CD4-positive, alpha-beta T cell (primary cell): ENCODE measurements at regions not wholly inside any gene's neighbourhood (a gene's known extent, or its start where the extent isn't known, plus 50 kb on each side); places are given as distances from the start of the nearest gene placed in this dataset.

Experiments
- ATAC-seq: fragments of 200-7000 bp; cut with Tn5 transposase; one replicate; pipeline ENCODE4 v1.10.0; 2022; ENCODE audit warnings: mild to moderate bottlenecking; ENCODE audit not compliant: poor library complexity
- CTCF ChIA-PET: fragments of 350-600 bp; sonication (Branson Sonifier 250); formaldehyde crosslinking; loops from one replicate; lab custom pipeline; 2021; ENCODE audit warnings: antibody characterized with exemption, inconsistent platforms; lab: Charles Lee
- POLR2A ChIA-PET: fragments of 350-600 bp; sonication (Branson Sonifier 250); formaldehyde crosslinking; loops from one replicate; lab custom pipeline; 2021; ENCODE audit warnings: antibody characterized with exemption, inconsistent platforms; lab: Charles Lee
- DNase-seq, 14 experiments: peaks; one replicate each; pipeline ENCODE4 v3.0.0-alpha.2; 2013 to 2020; ENCODE audit warnings: mixed read lengths in 2 of 14
- H3K27ac ChIP-seq, 2 donors: one replicate each; pipeline versions ENCODE4 v1.5.1 to v1.7.0; 2013; ENCODE audit warnings: low read length in 2 of 2, low read depth in 1 of 2, mild to moderate bottlenecking in 1 of 2
- H3K27me3 ChIP-seq, 2 experiments: 1 replicate in 1 of 2; 2 replicates in 1 of 2; pipeline versions ENCODE4 v1.6.1 to v1.7.0; 2013; ENCODE audit warnings: low read length in 2 of 2, control low read depth in 1 of 2, mild to moderate bottlenecking in 1 of 2, moderate library complexity in 1 of 2; ENCODE audit not compliant: insufficient read depth in 2 of 2, control insufficient read depth in 1 of 2
- H3K36me3 ChIP-seq: one replicate; pipeline ENCODE4 v1.6.1; 2013; ENCODE audit warnings: low read length, control low read depth; ENCODE audit not compliant: insufficient read depth
- H3K4me1 ChIP-seq: one replicate; pipeline ENCODE4 v1.6.1; 2013; ENCODE audit warnings: low read length, control low read depth; ENCODE audit not compliant: insufficient read depth
- H3K4me3 ChIP-seq: one replicate; pipeline ENCODE4 v1.5.1; 2013; ENCODE audit warnings: mild to moderate bottlenecking, low read length, moderate library complexity
- H3K9me3 ChIP-seq, 2 experiments: 1 replicate in 1 of 2; 2 replicates in 1 of 2; pipeline versions ENCODE4 v1.6.1 to v1.7.0; 2013; ENCODE audit warnings: low read length in 2 of 2, mild to moderate bottlenecking in 2 of 2, control low read depth in 1 of 2, moderate library complexity in 1 of 2; ENCODE audit not compliant: control insufficient read depth in 1 of 2, insufficient read depth in 1 of 2
- H3K27ac Mint-ChIP-seq: one replicate; pipeline ENCODE4 v1.8.0; 2020; ENCODE audit warnings: mixed read lengths
- H3K27me3 Mint-ChIP-seq: one replicate; pipeline ENCODE4 v1.8.0; 2021; ENCODE audit warnings: mixed read lengths
- H3K36me3 Mint-ChIP-seq: one replicate; pipeline ENCODE4 v1.8.0; 2021; ENCODE audit warnings: low read depth, mixed read lengths
- H3K4me1 Mint-ChIP-seq: one replicate; pipeline ENCODE4 v1.8.0; 2021; ENCODE audit warnings: low read depth, mixed read lengths
- H3K4me3 Mint-ChIP-seq: one replicate; pipeline ENCODE4 v1.8.0; 2020; ENCODE audit warnings: mild to moderate bottlenecking, mixed read lengths
- H3K9me3 Mint-ChIP-seq: one replicate; pipeline ENCODE4 v1.8.0; 2020; ENCODE audit warnings: mixed read lengths
- intact Hi-C, 2 experiments: fragments of 100-400 bp; cut with DNase I in 1 of 2; cut with micrococcal nuclease in 1 of 2; formaldehyde crosslinking; loops; one replicate each; pipeline versions ENCODE4 v1.15.1 to v1.9.0; 2023 to 2025; cut with DNase I, micrococcal nuclease
- TF ChIP-seq, protein P1 (sequence below): fragments of 200-600 bp; IDR thresholded peaks from one replicate; pipeline ENCODE4 v1.8.0; 2022; ENCODE audit warnings: antibody characterized with exemption, mild to moderate bottlenecking

DNA sequence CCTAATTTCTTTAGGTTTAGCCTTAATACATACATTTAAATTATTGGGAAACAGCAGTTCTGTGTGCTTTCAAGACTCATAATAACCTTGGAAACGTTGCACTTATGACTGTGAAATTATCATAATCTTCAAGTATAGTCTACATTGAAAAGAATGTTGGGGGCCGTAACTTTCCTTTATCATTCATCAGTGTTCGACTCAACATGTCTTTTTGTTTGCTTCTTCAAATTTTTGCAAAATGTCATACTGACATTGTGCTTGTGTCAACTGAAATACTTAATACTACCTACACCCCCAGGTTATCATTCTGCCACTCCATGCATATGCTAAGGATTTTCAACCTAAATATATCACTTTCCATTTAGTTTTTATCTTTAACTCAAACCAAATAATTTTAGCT is 1562.9 kb downstream of the OLFM4 start:
- H3K4me3 ChIP-seq, result no peak overlapping the region
- no peaks in the 10 kb centered on the region for H3K27me3 ChIP-seq
- H3K9me3 ChIP-seq, result peaks cover 0 to 13% of the 10 kb centered on the region in 2 experiments
- Mint-ChIP-seq H3K27ac (no peak overlapping the region), H3K4me1 (no peaks in the 10 kb centered on the region), H3K9me3 (peaks cover 13% of the 10 kb centered on the region), H3K4me3 (no peak overlapping the region), H3K27me3 (no peaks in the 10 kb centered on the region), H3K36me3 (no peaks in the 10 kb centered on the region)
- H3K36me3 ChIP-seq, result no peaks in the 10 kb centered on the region
- DNase-seq (no peak), ATAC-seq (no peak)
- POLR2A ChIA-PET, result no interaction called here
- H3K4me1 ChIP-seq, result no peaks in the 10 kb centered on the region
- TF ChIP-seq, protein P1, sequence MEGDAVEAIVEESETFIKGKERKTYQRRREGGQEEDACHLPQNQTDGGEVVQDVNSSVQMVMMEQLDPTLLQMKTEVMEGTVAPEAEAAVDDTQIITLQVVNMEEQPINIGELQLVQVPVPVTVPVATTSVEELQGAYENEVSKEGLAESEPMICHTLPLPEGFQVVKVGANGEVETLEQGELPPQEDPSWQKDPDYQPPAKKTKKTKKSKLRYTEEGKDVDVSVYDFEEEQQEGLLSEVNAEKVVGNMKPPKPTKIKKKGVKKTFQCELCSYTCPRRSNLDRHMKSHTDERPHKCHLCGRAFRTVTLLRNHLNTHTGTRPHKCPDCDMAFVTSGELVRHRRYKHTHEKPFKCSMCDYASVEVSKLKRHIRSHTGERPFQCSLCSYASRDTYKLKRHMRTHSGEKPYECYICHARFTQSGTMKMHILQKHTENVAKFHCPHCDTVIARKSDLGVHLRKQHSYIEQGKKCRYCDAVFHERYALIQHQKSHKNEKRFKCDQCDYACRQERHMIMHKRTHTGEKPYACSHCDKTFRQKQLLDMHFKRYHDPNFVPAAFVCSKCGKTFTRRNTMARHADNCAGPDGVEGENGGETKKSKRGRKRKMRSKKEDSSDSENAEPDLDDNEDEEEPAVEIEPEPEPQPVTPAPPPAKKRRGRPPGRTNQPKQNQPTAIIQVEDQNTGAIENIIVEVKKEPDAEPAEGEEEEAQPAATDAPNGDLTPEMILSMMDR, result no peak
- H3K27ac ChIP-seq, result no peak overlapping the region
- CTCF ChIA-PET, result no interaction called here
- intact Hi-C loops, result no loop called here

DNA sequence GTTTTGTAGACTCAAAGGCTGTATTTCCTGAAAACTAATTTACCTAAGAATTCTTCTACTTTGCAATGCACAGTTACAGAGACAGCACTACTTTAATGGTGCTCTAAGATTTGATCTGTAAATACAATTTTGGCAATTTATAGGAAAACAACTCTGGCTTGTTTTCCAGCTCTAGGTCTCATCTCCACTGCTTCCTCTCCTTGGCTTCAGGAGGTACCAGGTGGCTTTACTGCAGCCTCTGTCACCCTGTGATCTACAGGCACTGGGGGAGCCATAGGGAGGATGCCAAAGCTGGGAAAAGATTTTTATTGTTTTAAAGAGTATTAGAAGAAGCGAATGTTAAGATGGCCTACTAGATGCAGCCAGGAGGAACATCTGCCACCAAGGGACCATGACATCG is 1563.6 kb downstream of the OLFM4 start:
- no peaks in the 10 kb centered on the region for H3K36me3 Mint-ChIP-seq

DNA sequence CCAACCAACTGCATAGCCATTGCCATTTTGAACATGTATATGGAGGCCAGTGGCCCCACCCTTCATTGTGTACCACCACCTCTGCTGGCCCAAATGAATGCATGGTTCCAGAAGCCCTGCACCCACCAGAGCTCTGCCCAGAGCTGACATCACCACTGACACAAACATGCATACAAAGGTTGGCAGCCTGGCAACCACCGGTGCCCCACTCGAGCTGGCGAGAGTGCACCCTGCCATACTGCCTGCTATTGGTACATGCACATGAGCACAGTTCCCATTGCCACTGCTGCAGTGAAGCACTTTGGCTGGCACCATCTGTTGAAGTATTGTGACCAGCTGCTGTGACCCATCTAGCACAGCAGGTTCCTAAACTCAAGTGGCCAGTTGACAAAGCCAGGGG is 1564.9 kb downstream of the OLFM4 start:
- H3K36me3 Mint-ChIP-seq, result no peaks in the 10 kb centered on the region
- no peaks in the 10 kb centered on the region for H3K4me1 Mint-ChIP-seq
- no peak overlapping the region for H3K4me3 Mint-ChIP-seq
- Histone ChIP-seq H3K27me3 (no peaks in the 10 kb centered on the region), H3K36me3 (no peaks in the 10 kb centered on the region), H3K27ac (no peak overlapping the region), H3K4me1 (no peaks in the 10 kb centered on the region), H3K4me3 (no peak overlapping the region), H3K9me3 (peaks cover 0 to 13% of the 10 kb centered on the region in 2 experiments)
- H3K9me3 Mint-ChIP-seq, result peaks cover 20% of the 10 kb centered on the region
- no peak for ATAC-seq
- no peaks in the 10 kb centered on the region for H3K27me3 Mint-ChIP-seq
- no peak for DNase-seq
- no peak overlapping the region for H3K27ac Mint-ChIP-seq
- intact Hi-C loops, result no loop called here
- TF ChIP-seq, protein P1, result no peak
- CTCF ChIA-PET, result no interaction called here
- POLR2A ChIA-PET, result no interaction called here

More for the DNA sequence above, 1563.6 kb downstream of the OLFM4 start:
- peaks cover 15% of the 10 kb centered on the region for H3K9me3 Mint-ChIP-seq
- ChIA-PET CTCF (no interaction called here), POLR2A (no interaction called here)
- Histone ChIP-seq H3K36me3 (no peaks in the 10 kb centered on the region), H3K4me1 (no peaks in the 10 kb centered on the region), H3K27ac (no peak overlapping the region), H3K27me3 (no peaks in the 10 kb centered on the region), H3K9me3 (peaks cover 0 to 13% of the 10 kb centered on the region in 2 experiments), H3K4me3 (no peak overlapping the region)
- no peak for DNase-seq
- intact Hi-C loops, result no loop called here
- TF ChIP-seq, protein P1, result no peak
- H3K4me3 Mint-ChIP-seq, result no peak overlapping the region
- ATAC-seq, result no peak
- H3K4me1 Mint-ChIP-seq, result no peaks in the 10 kb centered on the region
- H3K27ac Mint-ChIP-seq, result no peak overlapping the region
- no peaks in the 10 kb centered on the region for H3K27me3 Mint-ChIP-seq
